NCI-H69 (cell line): ENCODE measurements at regions not wholly inside any gene's neighbourhood (a gene's known extent, or its start where the extent isn't known, plus 50 kb on each side); places are given as distances from the start of the nearest gene placed in this dataset.
"Not testable (repeated sequence)": the region's sequence is repeated elsewhere in the genome, so short reads cannot be mapped to it uniquely, and the experiment has no call there.

Source experiments
- DNase-seq: peaks from one replicate; lab custom pipeline; 2025; lab: John Stamatoyannopoulos, UW

GRCh38 chr3:103787164-103787871 is 1352.5 kb downstream of the ZPLD1 start:
- no peak for DNase-seq

GRCh38 chr3:103787879-103788278 is 1353.1 kb downstream of the ZPLD1 start:
- no peak for DNase-seq

GRCh38 chr3:103791786-103792515 is 1357.1 kb downstream of the ZPLD1 start:
- no peak for DNase-seq

- peak; percentile 67 for DNase-seq
Measured at GRCh38 chr3:103794656-103795055, 1359.8 kb downstream of the ZPLD1 start.

GRCh38 chr3:103796068-103796467 is 1361.3 kb downstream of the ZPLD1 start:
- DNase-seq = no peak

- DNase-seq = no peak
Measured at GRCh38 chr3:103803787-103804186, 1369.0 kb downstream of the ZPLD1 start.

GRCh38 chr3:103810167-103810566 is 1375.4 kb downstream of the ZPLD1 start:
- no peak for DNase-seq

- DNase-seq = peak; percentile 88
Measured at GRCh38 chr3:103813955-103814354, 1379.1 kb downstream of the ZPLD1 start.

- no peak for DNase-seq
Measured at GRCh38 chr3:103818398-103818797, 1383.6 kb downstream of the ZPLD1 start.

- peak; percentile 65 for DNase-seq
Measured at GRCh38 chr3:103818800-103819199, 1384.0 kb downstream of the ZPLD1 start.

GRCh38 chr3:103825586-103825985 is 1390.8 kb downstream of the ZPLD1 start:
- DNase-seq = no peak

- no peak for DNase-seq
Measured at GRCh38 chr3:103829723-103830326, 1395.0 kb downstream of the ZPLD1 start.

GRCh38 chr3:103847081-103848062 is 1412.6 kb downstream of the ZPLD1 start:
- peak; percentile 32 for DNase-seq

- no peak for DNase-seq
Measured at GRCh38 chr3:103851793-103852192, 1417.0 kb downstream of the ZPLD1 start.

GRCh38 chr3:103862415-103862814 is 1427.6 kb downstream of the ZPLD1 start:
- no peak for DNase-seq

- DNase-seq = no peak
Measured at GRCh38 chr3:103863381-103863780, 1428.6 kb downstream of the ZPLD1 start.

- DNase-seq = no peak
Measured at GRCh38 chr3:103866113-103866512, 1431.3 kb downstream of the ZPLD1 start.

GRCh38 chr3:103873021-103873420 is 1438.2 kb downstream of the ZPLD1 start:
- DNase-seq = no peak

- no peak for DNase-seq
Measured at GRCh38 chr3:103873897-103874545, 1439.2 kb downstream of the ZPLD1 start.

- not testable (repeated sequence) for DNase-seq
Measured at GRCh38 chr3:103881809-103882208, 1447.0 kb downstream of the ZPLD1 start.

GRCh38 chr3:103889675-103890074 is 1454.9 kb downstream of the ZPLD1 start:
- DNase-seq = no peak
